ENCODE measurements at regions not wholly inside any gene's neighbourhood (a gene's known extent, or its start where the extent isn't known, plus 50 kb on each side); places are given as distances from the start of the nearest gene placed in this dataset.

GRCh38 chr5:14971873-14972272 is 100.3 kb upstream of the ANKH start:
- FAIRE-seq, result no peak

GRCh38 chr5:14968796-14969195 is 97.2 kb upstream of the ANKH start:
- FAIRE-seq, result no peak

- no peak for FAIRE-seq
Measured at GRCh38 chr5:14967166-14967565, 95.6 kb upstream of the ANKH start.

GRCh38 chr5:14965815-14966214 is 94.2 kb upstream of the ANKH start:
- no peak for FAIRE-seq

- FAIRE-seq, result no peak
Measured at GRCh38 chr5:14962604-14963003, 91.0 kb upstream of the ANKH start.

GRCh38 chr5:14960120-14960462 is 88.5 kb upstream of the ANKH start:
- FAIRE-seq, result no peak

GRCh38 chr5:14959399-14960119 is 88.0 kb upstream of the ANKH start:
- FAIRE-seq, result no peak

- FAIRE-seq, result no peak
Measured at GRCh38 chr5:14958188-14958587, 86.6 kb upstream of the ANKH start.

- no peak for FAIRE-seq
Measured at GRCh38 chr5:14956423-14957046, 85.0 kb upstream of the ANKH start.

- no peak for FAIRE-seq
Measured at GRCh38 chr5:14954616-14955343, 83.2 kb upstream of the ANKH start.

- FAIRE-seq, result no peak
Measured at GRCh38 chr5:14954216-14954615, 82.6 kb upstream of the ANKH start.

GRCh38 chr5:14953075-14953607 is 81.6 kb upstream of the ANKH start:
- FAIRE-seq, result no peak

GRCh38 chr5:14948383-14948782 is 76.8 kb upstream of the ANKH start:
- no peak for FAIRE-seq

- no peak for FAIRE-seq
Measured at GRCh38 chr5:14946815-14947620, 75.4 kb upstream of the ANKH start.

- FAIRE-seq, result no peak
Measured at GRCh38 chr5:14945450-14945849, 73.9 kb upstream of the ANKH start.

GRCh38 chr5:14944996-14945395 is 73.4 kb upstream of the ANKH start:
- no peak for FAIRE-seq

GRCh38 chr5:14944350-14944739 is 72.8 kb upstream of the ANKH start:
- FAIRE-seq, result no peak

GRCh38 chr5:14942212-14942611 is 70.6 kb upstream of the ANKH start:
- FAIRE-seq, result no peak

- FAIRE-seq, result no peak
Measured at GRCh38 chr5:14937254-14937653, 65.7 kb upstream of the ANKH start.

GRCh38 chr5:14936588-14936987 is 65.0 kb upstream of the ANKH start:
- FAIRE-seq, result no peak

- no peak for FAIRE-seq
Measured at GRCh38 chr5:14935341-14935740, 63.8 kb upstream of the ANKH start.

- FAIRE-seq, result no peak
Measured at GRCh38 chr5:14932902-14933469, 61.4 kb upstream of the ANKH start.

GRCh38 chr5:14930486-14930885 is 58.9 kb upstream of the ANKH start:
- no peak for FAIRE-seq
